HG03342 (cell line): ENCODE measurements at regions not wholly inside any gene's neighbourhood (a gene's known extent, or its start where the extent isn't known, plus 50 kb on each side); places are given as distances from the start of the nearest gene placed in this dataset.
A peak's percentile ranks its signal among the peaks of the same experiment; 100 is the strongest.

Experiments
- ATAC-seq: cut with Tn5 transposase; IDR thresholded peaks from one replicate; pipeline ENCODE4 v1.9.1; 2021; ENCODE audit warnings: mild to moderate bottlenecking, moderate library complexity; ENCODE audit not compliant: unreplicated experiment

DNA sequence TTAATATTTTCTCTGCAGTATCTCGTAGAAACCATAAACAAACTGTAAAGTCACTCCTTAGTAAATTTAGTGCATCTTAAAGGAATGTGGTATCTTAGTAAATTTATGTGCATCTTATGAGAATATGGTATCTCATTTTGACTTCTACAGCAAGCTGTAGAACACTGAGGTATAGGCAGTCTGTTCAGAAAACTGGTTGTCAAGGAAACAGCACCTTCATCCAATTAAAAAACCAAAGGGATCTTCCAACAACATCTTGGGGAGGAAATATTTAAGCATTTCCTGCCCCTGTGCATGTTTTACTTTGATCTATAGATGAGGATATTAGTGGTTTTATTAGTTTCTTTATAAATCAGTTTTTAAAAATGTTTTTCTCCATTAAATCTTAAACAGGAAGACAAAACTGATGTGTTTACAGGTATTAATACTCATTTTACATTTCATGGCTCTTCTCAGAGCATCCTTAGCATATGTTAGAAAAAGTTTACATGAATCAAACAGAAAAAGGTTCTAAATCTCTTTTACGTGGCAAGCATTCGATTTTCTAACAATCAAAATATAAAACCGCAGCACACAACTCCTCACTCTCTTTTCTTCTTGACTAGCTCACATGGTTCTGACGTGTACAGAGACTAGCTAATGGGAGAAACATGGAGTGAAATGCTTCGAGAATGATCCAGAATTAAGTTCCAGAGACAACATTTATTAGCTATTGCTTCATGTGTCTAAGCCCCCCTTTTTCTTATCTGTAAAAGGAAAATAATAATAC is 668.8 kb downstream of the PTPRC start:
- ATAC-seq: no peak

DNA sequence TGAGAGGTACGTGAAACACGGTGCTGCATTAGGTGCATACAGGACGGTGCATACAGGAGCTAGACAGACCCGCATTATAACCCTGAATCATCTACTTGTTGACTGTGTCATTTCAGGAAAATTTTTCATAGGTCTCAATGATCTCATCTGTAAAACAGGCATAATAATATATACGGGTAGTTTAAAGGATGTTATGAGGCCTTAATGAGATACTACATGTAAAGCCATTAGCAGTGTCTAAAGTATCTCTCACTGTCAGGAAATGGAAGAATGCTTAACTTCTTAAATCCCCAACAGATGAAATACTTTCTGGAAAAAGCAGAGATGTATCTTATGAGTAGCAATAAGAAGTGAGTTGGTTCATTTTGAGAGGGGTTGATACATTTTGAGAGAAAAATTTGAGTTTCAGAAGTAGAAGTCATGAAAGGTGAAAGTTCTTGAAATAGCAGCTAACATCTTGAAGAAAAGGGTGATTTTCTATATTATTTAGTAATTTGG is 669.6 kb downstream of the PTPRC start:
- ATAC-seq: peak; percentile 42

DNA sequence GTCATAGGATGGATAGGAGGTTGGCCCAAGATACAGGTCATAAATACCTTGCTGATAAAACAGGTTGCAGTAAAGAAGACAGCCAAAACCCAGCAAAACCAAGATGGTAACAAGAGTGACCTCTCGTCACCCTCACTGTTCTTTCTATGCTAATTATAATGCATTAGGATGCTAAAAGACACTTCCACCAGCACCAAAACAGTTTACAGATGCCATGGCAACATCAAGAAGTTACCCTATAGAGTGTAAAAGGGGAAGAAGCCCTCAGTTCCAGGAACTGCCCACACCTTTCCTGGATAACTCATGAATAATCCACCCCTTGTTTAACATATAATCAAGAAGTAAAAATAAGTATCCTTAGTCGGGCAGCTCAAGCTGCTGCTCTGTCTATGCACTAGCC is 671.9 kb downstream of the PTPRC start:
- no peak for ATAC-seq

DNA sequence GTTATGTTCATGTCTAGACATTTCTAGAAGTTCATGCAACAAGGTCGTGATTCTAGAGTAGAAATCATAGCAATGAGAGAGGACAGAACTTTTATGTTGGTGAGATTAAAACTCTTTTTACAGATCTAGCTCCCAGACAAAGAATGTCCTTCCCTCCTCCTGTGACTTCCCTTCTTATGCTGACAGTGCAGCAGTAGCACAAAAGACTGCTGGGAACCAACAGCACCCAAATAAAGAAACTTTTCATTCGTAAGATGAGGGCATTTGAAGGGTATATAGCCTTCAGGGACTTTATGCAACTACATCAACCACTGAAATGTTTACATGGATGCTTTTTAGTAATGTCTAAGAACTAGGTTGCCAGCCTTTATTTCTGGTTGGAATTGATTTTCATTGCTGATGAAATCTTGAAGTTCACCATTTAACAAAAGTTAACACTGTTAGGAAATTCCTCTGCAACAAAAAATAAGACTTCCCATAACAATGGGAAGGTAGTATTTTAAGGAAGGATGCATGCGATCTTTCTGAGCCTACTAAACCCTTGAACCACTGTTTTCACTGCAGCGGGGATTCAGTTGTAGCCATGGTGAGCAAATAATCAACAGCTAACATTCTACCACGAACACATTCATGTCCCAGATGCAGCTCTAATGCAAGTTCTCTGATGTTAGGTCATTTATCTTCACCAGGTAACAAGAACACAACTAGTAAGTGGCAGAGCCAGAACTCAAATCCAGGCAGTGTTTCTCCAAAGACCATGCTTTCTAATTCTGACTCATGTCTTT is 672.8 kb downstream of the PTPRC start:
- ATAC-seq: no peak

DNA sequence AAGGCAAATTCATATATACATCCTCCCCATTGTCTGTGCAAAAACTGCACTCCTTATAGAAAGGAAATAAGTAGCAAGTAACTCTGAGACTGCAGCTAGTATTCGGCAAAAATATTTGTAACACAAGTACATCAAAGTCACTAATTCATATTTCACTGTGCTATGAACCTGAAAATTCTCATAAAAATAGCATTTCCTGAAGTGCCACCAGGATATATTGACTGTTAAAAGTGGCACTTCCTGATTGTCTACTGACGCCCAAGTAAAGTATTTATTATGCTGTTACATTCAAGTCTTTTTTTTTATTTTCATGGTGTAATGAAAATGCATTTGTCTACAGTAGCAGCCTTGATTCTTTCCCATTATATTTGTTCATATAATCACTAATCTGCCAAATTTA is 673.8 kb downstream of the PTPRC start:
- ATAC-seq: no peak

DNA sequence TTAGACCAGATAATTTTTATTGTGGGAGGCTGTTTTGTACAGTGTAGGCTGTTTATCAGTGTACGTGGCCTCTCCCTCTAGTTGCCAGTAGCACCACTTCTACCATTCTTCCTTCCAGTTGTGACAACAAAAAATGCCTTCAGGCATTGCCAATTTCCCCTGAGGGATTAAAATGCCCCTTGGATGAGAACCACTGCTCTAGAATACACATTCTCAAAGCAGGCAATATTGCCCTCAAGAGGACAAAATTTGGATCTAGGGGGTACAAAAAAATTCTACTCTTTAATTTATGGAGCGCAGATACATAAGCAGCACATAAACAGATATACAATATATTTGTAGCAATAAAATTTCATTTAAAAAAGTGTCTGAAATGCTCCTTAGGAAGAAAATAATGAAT is 674.6 kb downstream of the PTPRC start:
- ATAC-seq: no peak

DNA sequence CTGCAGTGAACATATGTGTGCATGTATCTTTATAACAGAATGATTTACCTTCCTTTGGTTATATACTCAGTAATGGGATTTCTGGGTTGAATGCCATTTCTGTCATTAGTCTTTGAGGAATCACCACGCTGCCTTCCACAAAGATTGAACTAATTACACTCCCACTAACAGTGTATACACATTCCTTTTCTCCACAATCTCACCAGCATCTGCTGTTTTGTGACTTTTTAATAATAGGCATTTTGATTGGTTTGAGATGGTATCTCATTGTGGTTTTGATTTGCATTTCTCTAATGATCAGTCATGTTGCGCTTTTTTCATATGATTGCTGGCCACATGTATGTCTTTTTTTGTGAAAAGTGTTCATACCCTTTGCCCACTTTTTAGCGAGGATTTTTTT is 680.5 kb downstream of the PTPRC start:
- no peak for ATAC-seq

DNA sequence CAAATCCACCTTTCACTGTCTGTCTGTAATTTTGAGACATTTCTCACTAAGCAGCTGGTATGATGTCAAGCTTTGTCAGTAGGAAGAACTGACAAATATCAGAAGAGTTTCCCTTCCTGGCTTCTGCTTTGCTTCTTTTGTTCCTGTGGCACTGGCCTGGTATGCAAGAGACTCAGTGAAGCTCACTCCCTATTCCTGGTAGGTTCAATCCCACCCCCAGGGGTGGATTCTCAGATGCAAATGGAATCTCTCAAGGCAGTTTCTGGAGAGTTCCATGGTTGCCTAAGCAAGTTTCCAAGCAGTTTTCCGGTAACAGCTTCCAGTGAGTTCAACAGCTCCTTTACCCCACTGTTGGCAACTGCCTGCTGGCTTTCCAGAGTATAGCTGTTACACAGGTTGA is 683.4 kb downstream of the PTPRC start:
- no peak for ATAC-seq

DNA sequence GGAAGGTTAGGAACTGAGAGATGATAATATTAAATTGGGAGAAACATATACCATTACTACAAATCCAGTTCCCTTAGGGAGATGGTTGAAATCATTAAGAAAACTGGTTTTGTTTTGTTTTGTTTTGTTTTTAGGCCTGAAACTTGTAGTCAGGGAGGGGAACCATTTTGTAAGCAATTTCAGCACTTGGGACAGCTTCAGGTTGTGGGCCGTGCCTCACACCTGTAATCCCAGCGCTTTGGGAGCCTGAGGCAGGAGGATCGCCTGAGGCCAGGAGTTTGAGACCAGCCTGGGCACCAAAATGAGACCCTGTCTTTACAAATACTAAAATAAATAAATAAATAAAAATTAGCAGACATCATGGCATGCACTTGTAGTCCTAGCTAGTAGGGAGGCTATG is 694.3 kb upstream of the NR5A2 start:
- ATAC-seq: no peak

DNA sequence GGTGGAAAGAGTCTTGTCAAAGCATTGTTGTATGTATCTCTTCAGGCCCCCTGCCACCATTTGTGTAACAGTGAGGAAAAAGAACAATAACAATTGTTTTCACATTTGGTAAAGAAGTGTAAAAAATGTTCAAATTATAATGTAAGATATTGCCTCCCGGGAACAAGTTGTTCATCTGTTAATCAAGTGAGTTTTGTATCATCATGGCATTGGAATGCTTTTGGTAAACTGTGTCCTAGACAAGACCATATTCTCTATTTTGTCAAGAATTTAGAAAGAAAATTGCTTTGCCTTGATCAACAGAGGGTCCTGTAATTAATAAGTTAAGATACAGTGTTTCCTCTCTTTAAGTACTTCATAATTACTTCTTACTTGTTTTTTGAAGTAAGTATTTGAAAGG is 692.0 kb upstream of the NR5A2 start:
- no peak for ATAC-seq

DNA sequence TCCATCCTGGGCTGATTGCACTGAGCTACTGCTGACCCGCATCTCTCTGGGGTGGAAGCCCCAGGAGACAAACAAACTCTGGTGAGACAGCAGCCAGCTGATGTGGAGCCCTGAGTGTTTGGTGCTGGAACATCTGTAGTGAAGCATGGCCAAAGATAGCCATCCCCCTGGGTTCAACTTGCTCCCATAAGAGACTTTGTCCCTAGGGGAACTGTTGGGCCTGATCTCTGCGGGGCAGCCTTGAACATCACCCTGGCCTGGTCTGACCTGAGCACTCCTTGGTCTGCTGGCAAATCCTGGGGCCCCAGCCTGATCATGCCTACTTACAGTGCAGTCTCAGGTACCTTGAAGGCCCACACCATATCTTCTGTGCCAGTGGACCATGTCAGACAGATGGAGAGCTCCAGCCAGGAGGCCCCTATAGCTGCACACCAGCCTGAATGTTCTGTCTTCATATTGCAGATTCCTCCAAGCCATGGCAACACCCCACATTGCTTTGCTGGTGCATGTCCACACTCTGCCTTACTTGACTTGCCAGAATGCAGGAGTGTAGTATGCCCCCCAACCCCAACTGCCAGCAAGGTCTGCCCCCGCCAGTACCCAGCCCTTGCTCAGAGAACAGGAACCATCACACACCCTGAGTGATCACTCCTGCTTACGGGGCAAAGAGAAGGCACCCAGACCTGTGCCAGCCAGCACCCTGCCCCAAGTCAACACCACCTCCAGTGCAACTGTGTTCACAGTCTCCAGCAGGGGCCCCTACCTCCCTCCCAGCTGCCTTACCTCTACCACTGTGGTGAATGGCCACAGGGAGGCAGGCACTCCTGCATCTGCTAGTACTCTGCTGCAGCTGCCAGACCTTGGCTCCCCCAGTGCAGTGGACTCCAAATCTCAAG is 690.5 kb upstream of the NR5A2 start:
- ATAC-seq: no peak

DNA sequence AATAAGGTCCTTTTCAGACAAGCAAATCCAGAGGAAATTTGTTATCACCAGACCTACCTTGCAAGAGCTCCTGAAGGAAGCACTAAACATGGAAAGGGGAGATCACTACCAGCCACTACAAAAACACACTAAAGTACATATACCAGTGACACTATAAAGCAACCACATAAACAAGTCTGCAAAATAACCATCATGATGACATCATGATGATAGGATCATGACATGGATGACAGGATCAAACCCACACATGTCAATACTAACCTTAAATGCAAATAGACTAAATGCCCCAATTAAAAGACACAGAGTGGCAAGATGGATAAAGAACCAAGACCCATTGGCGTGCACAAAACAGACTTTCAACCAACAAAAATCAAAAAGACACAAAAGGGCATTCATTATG is 688.8 kb upstream of the NR5A2 start:
- ATAC-seq: no peak

DNA sequence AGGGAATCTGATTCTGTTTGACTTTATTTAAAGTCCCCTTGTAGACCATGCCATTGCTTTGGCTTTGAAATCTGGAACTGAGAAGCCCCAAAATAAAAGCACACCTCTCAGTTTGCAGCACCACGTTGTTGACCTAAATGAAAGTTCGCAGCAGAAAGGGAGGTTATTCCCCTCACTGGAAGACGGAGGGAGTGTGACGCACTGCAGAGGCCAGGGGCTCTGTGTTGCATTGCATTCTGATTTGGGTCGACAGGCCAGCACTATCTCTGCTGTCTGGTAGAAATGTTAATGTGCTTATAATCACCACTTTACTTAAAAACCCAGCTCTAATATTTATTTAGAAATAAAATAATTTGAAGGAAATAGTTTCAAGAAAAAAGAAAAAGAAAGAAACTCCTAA is 675.2 kb upstream of the NR5A2 start:
- ATAC-seq: no peak

DNA sequence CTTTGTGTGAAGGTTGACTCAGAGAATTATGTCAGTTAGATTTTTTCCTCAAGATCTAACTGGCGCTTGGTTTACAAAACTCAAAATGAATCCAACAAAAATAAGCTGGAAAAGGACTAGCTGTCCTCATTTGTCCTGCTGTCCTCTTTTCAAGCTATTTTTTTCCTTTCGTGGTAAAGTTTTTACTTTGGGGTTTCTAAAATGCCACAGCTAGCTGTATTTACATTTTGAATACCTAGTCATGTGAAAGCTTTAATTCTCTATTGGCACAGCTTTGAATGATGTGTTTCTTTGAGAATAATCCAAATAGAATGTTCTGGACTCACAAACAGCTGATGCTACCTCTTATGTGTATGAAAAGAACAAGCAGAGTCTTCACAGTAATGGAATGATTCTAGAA is 673.6 kb upstream of the NR5A2 start:
- no peak for ATAC-seq

DNA sequence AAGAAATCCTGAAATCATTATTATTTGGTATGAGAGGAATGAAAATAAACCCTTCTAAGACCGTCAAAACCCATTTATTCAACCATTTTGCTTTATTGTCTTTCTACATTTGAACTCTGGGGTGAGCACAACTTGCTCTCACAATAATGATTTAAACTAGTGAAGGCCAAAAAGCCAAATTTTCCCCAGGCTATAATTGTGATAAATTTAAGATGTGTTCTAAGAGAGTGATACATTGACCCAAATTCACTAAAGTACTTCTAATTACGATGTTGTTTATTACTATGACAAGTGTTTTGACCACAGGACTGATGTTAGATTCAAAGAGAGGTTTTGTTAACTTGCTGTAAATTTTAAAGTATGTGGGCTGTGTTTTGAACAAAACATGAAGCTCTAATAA is 670.9 kb upstream of the NR5A2 start:
- ATAC-seq: no peak

DNA sequence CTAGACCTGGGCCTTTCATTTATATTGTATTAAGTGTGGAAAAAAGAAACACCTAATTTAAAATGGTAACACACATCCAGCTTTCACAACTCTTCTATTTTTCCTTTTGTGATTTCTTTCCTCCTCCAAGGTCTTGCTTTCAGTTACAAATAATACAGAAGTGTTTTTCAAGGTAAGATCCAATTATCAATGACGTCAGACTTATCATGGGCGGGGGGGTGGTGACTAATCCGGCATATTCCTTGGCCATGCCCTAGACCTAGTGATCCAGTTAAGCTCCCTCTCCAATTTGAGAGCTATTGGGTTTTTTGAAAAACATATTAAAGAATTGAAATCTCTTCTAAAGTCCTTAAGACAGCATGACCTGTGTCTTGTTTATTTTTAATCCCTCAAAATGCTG is 669.9 kb upstream of the NR5A2 start:
- ATAC-seq: no peak

DNA sequence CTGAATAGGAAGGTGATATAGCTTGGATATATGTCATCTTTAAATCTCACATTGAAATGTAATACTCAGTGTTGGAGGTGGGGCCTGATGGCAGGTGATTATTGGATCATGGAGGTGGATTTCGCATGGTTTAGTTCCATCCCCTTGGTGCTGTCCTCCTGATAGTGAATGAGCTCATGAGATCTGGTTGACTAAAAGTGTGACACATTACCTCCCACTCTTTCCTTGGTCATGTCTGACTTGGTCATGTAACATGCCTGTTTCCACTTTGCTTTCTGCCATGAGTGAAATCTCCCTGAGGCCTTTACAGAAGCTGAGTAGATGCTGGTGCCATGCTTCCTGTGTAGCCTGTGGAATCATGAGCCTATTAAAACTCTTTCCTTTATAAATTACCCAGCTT is 664.5 kb upstream of the NR5A2 start:
- ATAC-seq: no peak

DNA sequence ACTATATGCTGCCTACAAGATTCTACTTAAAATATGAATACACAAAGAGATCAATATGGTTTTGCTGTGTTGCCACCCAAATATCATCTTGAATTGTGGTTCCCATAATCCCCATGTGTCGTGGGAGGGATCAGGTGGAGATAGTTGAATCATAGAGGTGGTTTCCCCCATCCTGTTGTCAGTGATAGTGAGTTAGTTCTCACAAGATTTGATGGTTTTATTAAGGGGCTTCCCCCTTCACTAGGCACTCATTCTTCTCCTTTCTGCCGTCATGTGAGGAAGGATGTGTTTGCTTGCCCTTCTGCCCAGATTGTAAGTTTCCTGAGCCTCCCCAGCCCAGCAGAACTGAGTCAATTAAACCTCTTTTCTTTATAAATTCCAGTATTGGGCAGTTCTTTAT is 654.4 kb upstream of the NR5A2 start:
- ATAC-seq: no peak

DNA sequence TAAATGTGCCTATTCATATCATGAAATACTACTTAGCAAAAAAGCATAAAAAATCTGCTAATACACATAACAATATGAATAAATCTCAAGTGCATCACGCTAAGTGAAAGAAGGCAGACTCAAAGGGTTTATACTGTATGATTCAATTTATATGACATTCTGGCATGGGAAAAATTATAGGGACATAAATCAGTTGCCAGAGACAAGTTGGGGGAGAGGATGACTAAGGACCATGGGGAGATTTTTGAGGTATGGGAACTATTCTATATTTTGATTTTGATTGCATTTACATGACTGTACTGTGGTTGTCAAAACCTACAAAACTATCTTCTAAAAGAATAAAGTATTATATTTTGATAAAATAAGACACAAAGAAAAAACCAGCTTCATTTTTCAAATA is 650.3 kb upstream of the NR5A2 start:
- ATAC-seq: no peak

DNA sequence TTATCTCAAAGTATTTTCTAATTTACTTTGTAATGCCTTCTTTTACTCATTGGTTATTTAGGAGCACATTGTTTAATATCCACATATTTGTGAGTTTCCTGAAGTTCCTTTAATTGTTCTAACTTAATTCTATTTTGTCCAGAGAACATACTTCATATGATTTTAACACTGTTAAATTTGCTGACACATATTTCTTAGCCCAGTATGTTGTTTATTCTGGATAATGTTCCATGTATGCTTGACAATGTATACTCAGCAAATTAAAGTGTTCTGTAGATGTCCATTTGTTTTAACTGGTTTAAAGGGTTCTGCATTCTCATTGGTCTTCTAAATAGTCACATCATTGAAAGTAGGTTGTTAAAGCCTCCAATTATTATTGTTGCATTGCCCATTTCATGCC is 643.7 kb upstream of the NR5A2 start:
- ATAC-seq: no peak

DNA sequence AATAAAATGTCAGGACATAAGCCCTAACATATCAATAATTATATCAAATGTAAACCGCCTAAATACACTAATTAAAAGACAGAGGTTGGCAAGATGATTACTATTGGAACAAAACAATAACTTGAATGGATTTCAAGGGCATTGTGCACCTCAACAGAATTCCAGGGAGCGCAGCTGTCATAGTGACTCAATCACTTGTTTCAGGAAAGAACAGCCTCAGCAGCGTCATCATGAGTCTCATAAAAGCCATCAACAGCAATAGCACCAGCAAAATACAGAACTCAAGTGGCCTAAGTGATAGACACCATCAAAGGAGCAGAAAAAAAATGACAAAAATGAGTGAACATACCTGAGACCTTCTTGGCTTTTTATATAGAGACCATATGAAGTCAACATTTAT is 632.7 kb upstream of the NR5A2 start:
- no peak for ATAC-seq
